Thyroid gland (tissue), 4 donors: ENCODE measurements at regions not wholly inside any gene's neighbourhood (a gene's known extent, or its start where the extent isn't known, plus 50 kb on each side); places are given as distances from the start of the nearest gene placed in this dataset.
"Not testable (repeated sequence)": the region's sequence is repeated elsewhere in the genome, so short reads cannot be mapped to it uniquely, and the experiment has no call there.

Source experiments
- DNase-seq, 2 donors: peaks; one replicate each; pipeline ENCODE4 v3.0.0-alpha.2; 2019
- H3K27ac ChIP-seq, 3 donors: fragments of 200-600 bp; sonication (generic); 1 replicate in 2 of 3; 2 replicates in 1 of 3; pipeline ENCODE4 v1.5.1; 2016 to 2019; ENCODE audit warnings: mild to moderate bottlenecking in 1 of 3, moderate library complexity in 1 of 3
- H3K27me3 ChIP-seq: fragments of 200-600 bp; sonication (generic); one replicate; pipeline ENCODE4 v1.5.1; 2019
- H3K36me3 ChIP-seq, 2 donors: fragments of 200-600 bp; sonication (generic); one replicate each; pipeline ENCODE4 v1.5.1; 2016 to 2019
- H3K4me1 ChIP-seq, 2 donors: fragments of 200-600 bp; sonication (generic); one replicate each; pipeline ENCODE4 v1.5.1; 2017 to 2019
- H3K4me3 ChIP-seq, 3 donors: fragments of 200-600 bp; sonication (generic); replicated peaks in 1 of 3; 1 replicate in 2 of 3; 2 replicates in 1 of 3; pipeline ENCODE4 v1.5.1; 2016; ENCODE audit warnings: mild to moderate bottlenecking in 1 of 3
- H3K9me3 ChIP-seq: fragments of 200-600 bp; sonication (generic); one replicate; pipeline ENCODE4 v1.5.1; 2017
- CTCF ChIP-seq, 6 experiments: fragments of 200-600 bp in 3 of 6; fragments of 450-650 bp in 3 of 6; sonication (generic) in 3 of 6; IDR thresholded peaks; one replicate each; pipeline ENCODE4 v1.5.1; 2016 to 2019; ENCODE audit warnings: antibody characterized with exemption in 6 of 6, mild to moderate bottlenecking in 2 of 6, inconsistent platforms in 1 of 6, moderate library complexity in 1 of 6
- POLR2A ChIP-seq, 2 donors: fragments of 450-650 bp; IDR thresholded peaks; one replicate each; pipeline ENCODE4 v1.6.1; 2017; ENCODE audit warnings: antibody characterized with exemption in 2 of 2, mild to moderate bottlenecking in 2 of 2, moderate library complexity in 1 of 2
- WGBS, 2 donors: methylation state at CpG; one replicate each; pipeline ENCODE4 v1.1.5; 2017; 5-methylcytosine and 5-hydroxymethylcytosine counted together
- intact Hi-C: fragments of 100-400 bp; cut with DNase I; formaldehyde crosslinking; loops from one replicate; pipeline ENCODE4 v1.15.1; 2023

GRCh38 chr16:13838401-13839190 is 81.4 kb upstream of the ERCC4 start:
- intact Hi-C loops: no loop called here
- 85 to 86% methylated on average over 16 of the region's 16 CpGs for WGBS, 2 donors
- TF ChIP-seq POLR2A (IDR thresholded peaks at IDR 0.05) (no peak), CTCF (IDR thresholded peaks at IDR 0.05) (no peak)
- Histone ChIP-seq H3K4me1 (no peaks in the 10 kb centered on the region), H3K9me3 (no peaks in the 10 kb centered on the region), H3K36me3 (no peaks in the 10 kb centered on the region), H3K4me3 (no peak overlapping the region), H3K27ac (no peak overlapping the region), H3K27me3 (no peaks in the 10 kb centered on the region)
- DNase-seq: no peak

- intact Hi-C loops: no loop called here
- TF ChIP-seq POLR2A (IDR thresholded peaks at IDR 0.05) (no peak), CTCF (IDR thresholded peaks at IDR 0.05) (no peak)
- WGBS, 2 donors: 83 to 91% methylated on average over 3 of the region's 3 CpGs
- Histone ChIP-seq H3K4me3 (no peak overlapping the region), H3K9me3 (no peaks in the 10 kb centered on the region), H3K27me3 (no peaks in the 10 kb centered on the region), H3K36me3 (no peaks in the 10 kb centered on the region), H3K4me1 (no peaks in the 10 kb centered on the region), H3K27ac (no peak overlapping the region)
- DNase-seq: no peak
Measured at GRCh38 chr16:13839577-13839976, 80.4 kb upstream of the ERCC4 start.

- DNase-seq: no peak
- Histone ChIP-seq H3K9me3 (no peaks in the 10 kb centered on the region), H3K27ac (no peak overlapping the region), H3K4me1 (no peaks in the 10 kb centered on the region), H3K4me3 (no peak overlapping the region), H3K27me3 (no peaks in the 10 kb centered on the region), H3K36me3 (no peaks in the 10 kb centered on the region)
- TF ChIP-seq CTCF (IDR thresholded peaks at IDR 0.05): no peak
- no peak for TF ChIP-seq POLR2A (IDR thresholded peaks at IDR 0.05)
- 79 to 93% methylated on average over 2 of the region's 2 CpGs for WGBS, 2 donors
- intact Hi-C loops: no loop called here
Measured at GRCh38 chr16:13845232-13845631, 74.7 kb upstream of the ERCC4 start.

- no peak for DNase-seq
- no peaks in the 10 kb centered on the region for H3K27me3 ChIP-seq
- WGBS, 2 donors: 72 to 83% methylated on average over 2 of the region's 2 CpGs
- no peaks in the 10 kb centered on the region for H3K9me3 ChIP-seq
- H3K36me3 ChIP-seq: no peaks in the 10 kb centered on the region
- TF ChIP-seq CTCF (IDR thresholded peaks at IDR 0.05) (no peak), POLR2A (IDR thresholded peaks at IDR 0.05) (no peak)
- intact Hi-C loops: no loop called here
- no peak overlapping the region for H3K27ac ChIP-seq
- no peaks in the 10 kb centered on the region for H3K4me1 ChIP-seq
- H3K4me3 ChIP-seq: no peak overlapping the region
Measured at GRCh38 chr16:13848795-13849194, 71.2 kb upstream of the ERCC4 start.

- 83 to 98% methylated on average over 4 of the region's 4 CpGs for WGBS, 2 donors
- H3K27ac ChIP-seq, H3K9me3 ChIP-seq, H3K36me3 ChIP-seq, H3K27me3 ChIP-seq, DNase-seq, H3K4me3 ChIP-seq, H3K4me1 ChIP-seq, intact Hi-C loops: not testable (repeated sequence)
Measured at GRCh38 chr16:13850173-13850572, 69.8 kb upstream of the ERCC4 start.
